Pulmonary artery endothelial cell (primary cell): ENCODE measurements at regions not wholly inside any gene's neighbourhood (a gene's known extent, or its start where the extent isn't known, plus 50 kb on each side); places are given as distances from the start of the nearest gene placed in this dataset.
"Not testable (repeated sequence)": the region's sequence is repeated elsewhere in the genome, so short reads cannot be mapped to it uniquely, and the experiment has no call there.

ENCODE experiments used
- DNase-seq: peaks from one replicate; pipeline ENCODE4 v3.0.0-alpha.2; 2011; ENCODE audit warnings: low read depth, low spot score

DNA sequence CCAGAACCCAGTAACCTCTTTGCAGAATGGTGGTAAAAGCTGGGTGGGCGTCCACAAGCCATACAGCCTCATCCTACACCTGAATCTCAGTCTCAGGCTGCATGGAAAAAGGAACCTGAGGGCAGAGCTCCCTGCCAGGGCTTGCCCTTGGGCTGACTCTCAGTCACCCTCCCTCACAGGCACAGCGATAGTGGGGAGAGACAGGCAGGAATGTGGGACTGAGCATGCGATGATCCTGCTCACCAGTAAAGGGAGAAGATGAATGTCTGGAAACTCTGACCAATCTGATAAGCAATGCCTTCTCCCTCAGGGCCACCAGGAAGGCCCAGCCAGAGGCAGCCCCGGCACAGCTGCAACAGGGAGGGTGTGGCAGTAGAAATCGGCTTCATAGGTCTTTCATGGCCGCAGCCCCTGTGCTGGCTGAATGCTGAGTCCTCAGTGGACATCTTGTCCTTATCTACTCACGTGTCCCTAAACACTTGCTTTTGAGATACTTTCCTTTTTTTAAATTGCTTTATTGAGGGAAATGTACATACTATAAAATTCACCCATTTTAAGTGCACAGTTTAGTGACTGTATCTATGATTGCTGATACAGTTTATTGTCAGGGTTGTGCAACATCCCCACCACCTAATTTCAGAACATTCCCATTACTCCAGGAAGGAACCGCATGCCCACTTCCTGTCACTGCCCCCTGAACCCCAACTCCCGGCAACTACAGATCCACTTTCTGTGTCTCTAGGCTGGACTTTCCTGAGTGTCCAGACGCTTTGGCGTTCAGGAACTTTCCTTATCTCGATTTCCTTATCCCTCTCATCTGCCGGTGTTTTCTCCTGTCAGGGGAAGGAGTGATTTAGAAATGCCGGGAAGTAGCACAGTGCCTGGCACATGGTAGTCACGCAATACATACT is 258.1 kb downstream of the PCNX1 start:
- no peak for DNase-seq

DNA sequence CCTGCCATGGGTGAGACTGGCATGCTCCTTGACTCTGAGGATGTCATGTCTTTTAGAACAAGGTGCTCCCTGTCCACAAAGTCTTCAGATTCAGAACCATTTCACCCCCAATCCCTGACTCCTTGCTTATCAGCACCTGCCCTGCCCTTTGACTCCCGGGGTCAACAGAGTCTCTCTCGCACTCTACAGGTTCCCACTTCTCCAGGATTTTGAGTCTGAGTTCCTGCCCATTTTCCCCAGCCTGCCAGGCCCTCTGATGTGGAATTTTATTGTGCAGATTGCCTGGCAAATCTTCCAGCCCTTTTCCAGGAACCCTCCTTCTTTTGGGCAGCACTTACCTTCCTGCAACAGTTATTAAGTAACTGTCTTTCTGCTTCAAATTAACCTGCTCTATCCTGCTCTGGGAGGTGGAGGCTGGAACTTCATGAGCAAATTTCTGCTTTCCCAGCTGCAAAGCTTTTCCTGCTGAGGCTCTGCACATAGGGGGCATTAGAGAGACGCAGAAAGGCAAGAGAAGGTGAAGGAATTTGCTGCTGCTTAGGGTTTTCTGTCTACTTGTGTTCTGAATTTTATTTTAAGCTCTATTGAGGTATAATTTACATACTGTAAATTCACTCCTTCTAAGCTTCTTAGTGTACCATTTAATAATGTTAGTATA is 259.1 kb downstream of the PCNX1 start:
- DNase-seq, result peak; percentile 7

DNA sequence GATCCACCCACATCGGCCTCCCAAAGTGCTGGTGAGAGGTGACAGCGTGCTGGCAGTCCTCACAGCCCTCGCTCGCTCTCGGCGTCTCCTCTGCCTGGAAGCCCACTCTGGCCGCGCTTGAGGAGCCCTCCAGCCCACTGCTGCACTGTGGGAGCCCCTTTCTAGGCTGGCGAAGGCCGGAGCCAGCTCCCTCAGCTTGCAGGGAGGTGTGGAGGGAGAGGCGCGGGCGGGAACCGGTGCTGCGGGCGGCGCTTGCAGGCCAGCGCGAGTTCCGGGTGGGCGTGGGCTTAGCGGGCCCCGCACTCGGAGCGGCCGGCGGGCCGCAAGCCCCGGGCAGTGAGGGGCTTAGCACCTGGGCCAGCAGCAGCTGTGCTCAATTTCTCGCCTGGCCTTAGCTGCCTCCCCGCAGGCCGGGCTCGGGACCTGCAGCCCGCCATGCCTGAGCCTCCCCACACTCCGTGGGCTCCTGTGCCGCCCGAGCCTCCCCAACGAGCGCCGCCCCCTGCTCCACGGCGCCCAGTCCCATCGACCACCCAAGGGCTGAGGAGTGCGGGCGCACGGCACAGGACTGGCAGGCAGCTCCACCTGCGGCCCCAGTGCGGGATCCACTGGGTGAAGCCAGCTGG is 260.2 kb downstream of the PCNX1 start:
- DNase-seq, result not testable (repeated sequence)

DNA sequence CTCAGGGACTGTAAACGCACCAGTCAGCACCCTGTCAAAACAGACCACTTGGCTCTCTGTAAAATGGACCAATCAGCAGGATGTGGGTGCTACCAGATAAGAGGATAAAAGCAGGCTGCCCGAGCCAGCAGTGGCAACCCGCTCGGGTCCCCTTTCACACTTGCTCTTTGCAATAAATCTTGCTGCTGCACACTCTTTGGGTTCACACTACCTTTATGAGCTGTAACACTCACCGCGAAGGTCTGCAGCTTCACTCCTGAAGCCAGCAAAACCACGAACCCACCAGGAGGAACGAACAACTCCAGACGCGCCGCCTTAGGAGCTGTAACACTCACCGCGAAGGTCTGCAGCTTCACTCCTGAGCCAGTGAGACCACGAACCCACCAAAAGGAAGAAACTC is 260.9 kb downstream of the PCNX1 start:
- DNase-seq, result not testable (repeated sequence)

DNA sequence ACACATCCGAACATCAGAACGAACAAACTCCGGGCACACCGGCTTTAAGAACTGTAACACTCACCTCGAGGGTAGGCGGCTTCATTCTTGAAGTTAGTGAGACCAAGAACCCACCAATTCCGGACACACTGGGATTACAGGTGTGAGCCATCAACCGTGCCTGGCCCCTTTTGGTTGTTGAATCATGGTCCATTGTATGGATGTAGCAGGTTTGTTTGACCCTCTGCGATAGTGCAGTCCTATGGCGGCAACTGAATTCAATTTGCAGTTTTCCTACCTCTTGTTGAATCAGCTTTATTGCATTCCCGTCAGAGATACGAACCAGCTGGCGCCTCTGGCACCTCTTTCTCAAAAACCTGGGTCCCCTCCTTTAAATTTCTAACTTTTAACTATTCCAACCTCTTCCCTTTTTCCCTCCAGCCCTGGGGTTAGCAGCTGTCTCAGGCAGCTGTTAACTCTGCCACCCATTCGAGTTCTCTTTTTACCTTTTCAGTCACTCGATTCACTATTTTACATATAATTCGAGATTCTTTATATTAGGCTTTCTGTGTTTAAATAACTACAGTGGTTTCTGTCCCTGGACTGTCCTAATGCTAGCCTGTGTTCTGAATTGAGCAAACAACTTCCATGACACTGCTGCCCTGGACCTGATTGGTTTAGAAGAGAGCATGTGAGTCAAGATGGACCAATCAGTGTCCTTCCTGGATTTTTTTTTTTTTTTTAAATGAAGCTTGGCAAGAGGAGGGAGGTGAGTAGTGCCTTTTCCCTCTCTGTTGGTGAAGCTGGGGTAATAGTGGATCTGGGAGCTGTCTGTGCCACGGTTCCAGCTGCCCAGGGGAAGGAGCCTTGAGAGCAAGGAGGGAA is 261.5 kb downstream of the PCNX1 start:
- DNase-seq, result no peak

DNA sequence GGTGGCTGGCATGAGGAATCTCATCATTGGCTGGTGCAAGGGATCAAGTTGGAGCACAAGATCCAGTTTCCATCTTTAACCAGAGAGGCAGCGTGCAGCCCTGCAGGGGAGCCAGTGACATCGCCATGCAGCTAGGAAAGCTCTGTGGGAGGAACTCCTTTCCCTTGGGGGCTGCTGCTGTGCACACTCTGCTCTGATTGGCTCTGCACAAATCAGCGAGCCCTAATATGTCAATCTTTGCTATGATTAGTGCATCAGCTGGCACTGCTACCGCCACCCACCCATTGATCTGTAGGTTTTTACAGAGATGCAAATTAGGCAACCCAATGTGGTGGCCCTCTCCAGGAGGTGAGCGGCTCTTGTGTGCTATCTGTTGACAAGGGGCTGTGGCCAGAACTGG is 262.6 kb downstream of the PCNX1 start:
- no peak for DNase-seq

DNA sequence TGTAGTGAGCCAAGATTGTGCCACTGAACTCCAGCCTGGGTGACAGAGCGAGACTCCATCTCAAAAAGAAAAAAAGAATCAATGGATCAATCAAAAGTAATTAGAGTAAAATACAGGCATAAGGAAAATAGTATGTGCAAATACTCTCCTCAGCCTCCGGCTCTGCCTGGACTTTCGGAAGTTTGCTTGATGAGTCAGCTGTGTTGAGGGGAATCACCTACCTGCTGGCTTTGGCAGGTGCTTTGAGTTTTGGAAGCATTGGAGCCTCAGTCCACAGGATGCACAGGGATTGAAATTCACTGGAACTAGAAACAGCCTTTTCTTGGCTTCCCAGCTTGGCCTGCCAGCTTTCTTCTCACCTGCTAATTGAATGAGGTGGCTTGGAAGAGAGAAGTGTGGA is 268.2 kb downstream of the PCNX1 start:
- DNase-seq, result no peak

DNA sequence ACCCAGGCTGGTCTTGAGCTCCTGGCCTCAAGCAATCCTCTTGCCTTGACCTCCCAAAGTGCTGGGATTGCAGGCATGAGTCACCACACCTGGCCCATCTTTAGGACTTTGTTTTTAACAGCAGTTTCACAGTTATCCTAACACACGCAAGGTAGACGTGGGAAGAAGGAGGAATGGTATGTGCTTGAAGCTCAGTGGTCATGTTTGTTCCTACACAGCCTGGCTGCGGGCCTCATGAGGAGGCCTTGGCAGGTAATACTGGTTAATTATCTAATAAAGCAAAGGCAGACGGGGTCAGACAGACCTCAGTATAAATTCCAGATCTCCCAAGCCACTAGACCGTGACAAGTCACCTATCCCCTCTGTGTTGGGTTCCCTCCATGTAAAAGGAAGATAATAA is 271.8 kb downstream of the PCNX1 start:
- DNase-seq, result no peak

DNA sequence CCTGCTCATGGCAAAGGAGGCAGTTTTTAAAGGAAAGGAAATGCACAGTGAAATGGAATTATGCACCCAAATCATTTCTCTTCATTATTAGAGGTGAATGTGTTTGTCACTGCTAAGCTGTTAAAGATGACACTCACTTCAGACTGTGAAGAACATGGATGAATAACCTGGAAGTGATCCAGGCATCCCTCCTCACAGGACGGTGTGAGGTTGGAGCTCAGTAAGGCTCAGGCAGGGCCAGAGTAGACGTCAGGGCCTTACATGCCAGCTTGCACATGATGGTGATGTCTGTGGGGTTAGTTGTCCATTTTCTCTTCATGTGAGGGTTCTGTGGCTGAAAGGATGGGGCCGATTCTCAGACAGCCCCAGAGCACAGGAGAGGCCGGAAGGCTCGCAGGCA is 273.1 kb downstream of the PCNX1 start:
- DNase-seq, result no peak

DNA sequence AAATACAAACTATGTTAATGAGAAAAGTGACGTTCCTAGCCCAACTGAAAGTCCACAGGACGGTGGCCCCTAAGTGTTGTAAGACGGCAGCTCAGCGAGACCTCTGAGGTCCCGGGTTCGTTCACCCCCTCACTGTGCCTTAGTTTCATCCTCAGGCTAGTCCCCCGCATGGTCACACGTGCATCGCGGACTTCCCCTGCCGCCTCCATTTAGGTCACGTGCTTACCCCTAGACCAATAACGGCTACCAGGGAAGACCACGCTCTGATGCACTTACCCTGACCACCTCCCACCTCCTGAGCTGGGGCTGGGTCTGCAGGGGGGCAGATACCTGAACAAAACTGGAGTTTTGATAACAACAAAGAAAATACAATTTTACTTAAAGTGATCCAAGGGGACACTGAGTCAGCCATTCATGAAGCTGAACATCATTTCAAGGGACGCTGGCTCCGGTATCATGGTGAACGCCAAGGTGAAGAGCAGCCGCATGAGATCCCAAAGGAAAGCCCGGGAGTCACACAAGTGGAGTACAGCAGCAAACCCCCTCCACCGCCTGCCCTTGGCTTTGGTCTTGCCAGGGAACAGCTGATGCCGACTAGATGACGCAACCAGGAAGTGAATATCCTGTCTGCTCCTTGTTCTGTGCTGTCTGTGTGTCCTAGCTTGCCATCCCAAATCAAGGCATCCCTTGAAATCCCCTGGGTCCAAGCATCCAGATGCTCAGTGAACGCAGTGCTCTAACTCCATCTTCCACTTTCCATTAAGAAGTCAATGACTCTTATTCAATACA is 274.1 kb downstream of the PCNX1 start:
- no peak for DNase-seq

DNA sequence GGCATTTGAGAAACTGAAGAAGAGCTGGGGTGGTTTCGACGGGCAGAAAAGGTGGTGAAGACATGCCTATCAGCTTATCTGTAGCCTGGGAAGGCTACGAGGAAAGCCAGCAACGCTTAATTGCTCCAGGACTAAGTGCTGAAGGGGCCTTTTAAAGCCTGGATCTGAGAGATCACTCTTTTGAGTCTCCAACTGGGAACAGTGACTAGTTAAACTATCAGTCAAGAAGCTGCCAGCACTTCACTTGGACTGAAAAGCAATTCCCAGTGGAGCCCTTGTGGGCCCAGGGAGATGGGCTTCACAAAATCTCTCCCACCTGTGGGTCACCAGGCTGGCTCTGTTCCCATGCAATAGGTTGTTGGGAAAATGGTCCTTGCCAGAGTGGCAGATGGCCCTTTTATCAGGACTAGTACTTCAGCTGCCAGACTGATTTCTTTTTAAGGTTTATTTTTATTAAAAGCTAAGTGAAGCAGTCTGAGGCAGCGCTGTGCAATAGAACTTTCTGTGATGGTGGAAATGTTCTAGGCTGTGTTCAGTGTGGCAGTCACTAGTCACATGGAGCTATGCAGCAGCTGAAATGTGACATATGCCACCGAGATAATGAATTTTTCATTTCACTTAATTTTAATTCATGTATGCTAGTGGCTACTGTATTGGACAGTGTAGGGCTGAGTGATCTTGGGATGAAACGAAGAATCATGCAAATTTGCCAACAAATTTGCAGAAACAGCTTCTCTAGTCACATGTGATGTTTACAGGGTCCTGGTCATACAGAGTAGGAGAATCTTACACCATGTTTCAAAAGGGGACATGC is 276.8 kb downstream of the PCNX1 start:
- DNase-seq, result no peak

DNA sequence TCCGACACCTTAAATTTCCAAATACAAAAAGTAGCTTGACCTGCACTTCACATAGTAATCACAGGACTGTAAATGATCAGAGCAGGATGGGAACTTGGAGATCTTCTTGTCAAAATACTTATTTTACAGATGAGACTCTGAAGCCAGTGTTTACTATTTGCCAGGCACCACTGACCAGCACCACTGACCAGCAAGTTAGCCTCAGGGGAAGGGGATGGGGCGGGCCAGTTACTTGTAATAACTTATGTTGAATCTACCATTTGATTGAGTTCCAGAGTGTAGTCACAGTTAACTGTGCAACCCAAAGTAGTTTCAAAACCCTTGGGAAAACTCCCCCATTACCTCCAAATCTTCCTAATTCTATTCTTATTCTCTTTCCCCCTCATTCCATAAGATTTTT is 278.4 kb downstream of the PCNX1 start:
- no peak for DNase-seq

DNA sequence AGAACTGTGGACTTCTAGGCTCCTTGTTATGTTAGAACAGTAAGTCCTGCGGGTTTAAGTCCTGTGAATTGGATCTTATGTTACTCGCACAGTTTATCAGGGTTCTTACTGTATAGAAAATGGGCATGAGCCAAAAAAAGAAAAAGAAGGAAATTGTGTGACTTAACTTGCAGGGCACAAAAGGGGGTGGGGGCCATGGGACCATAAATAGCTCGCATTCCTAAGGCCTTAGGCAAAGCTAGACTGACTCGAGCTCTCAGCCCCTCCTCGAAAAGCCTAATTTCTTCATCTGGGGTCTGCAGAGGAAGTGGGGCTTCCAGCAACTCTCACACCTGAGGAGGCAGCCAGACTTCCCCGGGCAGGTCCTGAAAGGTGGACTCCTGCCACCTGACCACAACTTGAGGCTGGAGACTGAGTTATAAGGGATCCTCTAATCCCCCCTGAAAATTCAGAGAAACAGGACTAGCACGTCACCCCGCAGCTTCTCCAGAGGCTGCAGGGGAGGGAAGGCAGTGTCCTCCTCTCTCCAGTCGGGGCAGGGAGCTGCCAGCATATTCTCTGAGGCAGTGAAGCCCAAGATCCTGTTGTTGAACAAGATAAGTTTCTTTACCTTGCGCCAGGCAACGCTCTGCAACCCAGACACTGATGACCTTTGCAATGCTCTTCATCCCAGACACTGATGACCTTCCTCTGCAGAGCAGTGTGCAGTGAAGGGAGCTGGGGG is 280.5 kb downstream of the PCNX1 start:
- DNase-seq, result no peak

DNA sequence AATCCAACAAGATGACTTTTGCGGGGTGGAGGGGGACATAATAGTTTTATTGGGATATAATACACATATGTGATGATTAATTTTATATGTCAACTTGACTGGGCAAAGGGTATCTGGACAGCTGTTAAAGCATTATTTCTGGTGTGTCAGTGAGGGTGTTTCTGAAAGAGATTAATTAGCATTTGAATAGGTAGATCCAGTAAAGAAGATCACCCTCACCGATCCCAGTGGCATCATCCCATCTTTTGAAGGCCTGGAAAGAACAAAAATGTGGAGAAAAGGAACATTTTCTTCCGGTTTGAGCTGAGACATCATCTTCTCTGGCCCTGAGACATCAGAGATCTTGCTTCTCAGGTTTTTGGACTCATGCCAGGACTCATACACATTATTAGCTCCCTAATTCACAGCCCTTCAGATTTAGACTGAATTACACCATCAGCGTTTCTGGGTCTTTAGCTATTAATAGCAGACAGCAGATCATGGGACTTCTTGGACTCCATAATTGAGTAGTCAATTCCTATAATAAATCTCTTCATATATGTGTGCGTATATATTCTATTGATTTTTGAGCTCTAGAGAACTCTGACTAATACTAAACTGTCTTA is 283.6 kb downstream of the PCNX1 start:
- DNase-seq, result no peak

DNA sequence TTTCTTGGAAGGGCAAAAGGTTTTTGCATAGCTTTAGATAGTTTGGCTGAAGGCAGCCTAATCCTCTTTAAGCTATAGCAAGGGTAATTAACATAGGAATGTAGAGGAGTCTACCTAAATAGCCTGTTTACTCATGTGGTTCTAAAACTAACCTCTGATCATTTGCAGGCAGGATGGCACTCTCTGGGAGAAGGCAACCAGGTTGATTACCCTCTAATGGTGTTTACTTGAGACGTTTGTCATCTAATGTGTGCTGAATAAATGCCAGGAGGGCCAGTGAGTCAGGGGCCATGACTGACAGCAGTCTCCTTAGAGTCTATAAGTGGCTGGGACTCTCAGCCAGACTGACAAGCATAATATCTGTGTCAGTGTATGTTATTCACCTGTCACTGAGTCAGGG is 286.4 kb downstream of the PCNX1 start:
- no peak for DNase-seq

DNA sequence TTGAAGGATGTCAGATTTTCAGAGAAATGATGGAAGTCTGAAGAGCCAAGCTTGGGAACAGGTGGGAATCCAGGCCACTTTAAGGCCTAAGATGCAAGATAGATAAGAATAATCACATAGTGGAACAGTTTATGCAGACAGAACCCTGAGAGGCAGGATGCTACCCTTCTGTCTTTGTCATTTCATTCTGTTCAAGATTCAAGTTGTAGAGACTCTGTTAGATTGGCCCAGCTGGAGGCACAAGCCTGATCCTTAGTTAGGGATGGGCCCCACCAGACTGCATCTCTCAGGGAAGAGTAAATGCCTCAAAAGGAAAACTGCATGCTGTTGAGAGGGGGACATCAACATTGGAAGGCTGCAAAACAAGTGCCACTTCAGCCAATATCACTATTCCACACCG is 287.0 kb downstream of the PCNX1 start:
- no peak for DNase-seq

DNA sequence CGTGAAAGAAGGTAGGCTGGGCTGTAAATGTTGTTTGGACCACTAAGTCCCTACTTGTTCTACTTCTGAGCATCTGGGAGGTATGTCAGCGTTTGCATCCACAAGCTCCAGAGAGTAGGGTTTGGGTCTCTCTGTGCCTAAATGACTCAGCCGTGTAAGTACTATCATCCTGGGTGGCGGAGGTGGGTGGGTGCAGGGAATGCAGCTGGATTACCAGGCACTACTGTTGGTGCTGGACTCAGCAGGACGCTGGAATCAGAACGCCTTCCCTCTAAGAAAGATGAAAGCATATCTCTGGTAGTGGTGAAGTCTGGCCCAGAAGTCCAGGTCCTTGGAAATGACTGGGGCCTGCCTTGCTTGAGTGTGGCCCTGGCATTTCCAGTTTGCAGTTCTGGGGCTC is 289.7 kb downstream of the PCNX1 start:
- DNase-seq, result no peak

DNA sequence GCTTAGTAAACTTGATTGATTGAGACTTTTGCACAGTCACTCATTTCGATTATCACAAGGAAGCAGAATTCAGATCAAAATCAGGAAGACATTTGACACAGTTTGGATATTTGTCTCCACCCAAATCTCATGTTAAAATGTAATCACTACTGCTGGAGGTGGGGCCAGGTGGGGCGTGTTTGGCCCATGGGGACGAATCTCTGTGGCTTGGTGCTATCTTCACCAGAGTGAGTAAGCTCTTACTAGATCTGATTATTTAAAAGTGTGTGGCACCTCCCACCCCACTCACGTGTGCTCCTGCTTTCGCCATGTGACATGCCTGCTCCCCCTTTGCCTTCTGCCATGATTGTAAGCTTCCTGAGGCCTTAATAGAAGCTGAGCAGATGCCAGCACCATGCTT is 291.4 kb downstream of the PCNX1 start:
- no peak for DNase-seq

DNA sequence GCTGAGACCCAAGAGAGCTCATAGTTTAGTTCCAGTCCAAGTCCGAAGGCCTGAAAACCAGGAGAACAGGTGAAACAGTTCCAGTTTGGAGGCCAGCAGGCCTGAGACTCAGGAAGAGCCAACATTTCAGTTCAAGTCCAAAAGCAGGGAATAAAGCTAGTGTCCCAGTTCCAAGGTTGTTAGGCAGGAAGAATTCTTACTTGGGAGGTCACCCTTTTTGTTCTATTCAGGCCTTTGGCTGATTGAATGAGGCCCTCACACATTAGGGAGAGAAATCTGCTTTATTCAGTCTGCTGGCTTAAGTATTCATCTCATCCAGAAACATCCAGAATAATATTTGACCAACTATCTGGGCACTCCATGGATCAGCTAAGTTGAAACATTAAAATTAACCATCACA is 294.6 kb downstream of the PCNX1 start:
- DNase-seq, result no peak
